LNCAP (cell line): ENCODE measurements at regions not wholly inside any gene's neighbourhood (a gene's known extent, or its start where the extent isn't known, plus 50 kb on each side); places are given as distances from the start of the nearest gene placed in this dataset.

Source experiments
- CTCF ChIP-seq: fragments of 450-650 bp; IDR thresholded peaks from 2 replicates; pipeline ENCODE4 v1.5.1; 2017; ENCODE audit warnings: mild to moderate bottlenecking

GRCh38 chr13:91017669-91018053 lies 329.8 kb upstream of the MIR17HG start:
- no peak; the same call in 1 of the 2 replicates for TF ChIP-seq CTCF

- no peak for TF ChIP-seq CTCF
These were observed 326.9 kb upstream of the MIR17HG start for GRCh38 chr13:91020461-91021034.

- no peak for TF ChIP-seq CTCF
These were observed 323.2 kb upstream of the MIR17HG start for GRCh38 chr13:91024157-91024792.

- no peak for TF ChIP-seq CTCF
These were observed 322.0 kb upstream of the MIR17HG start for GRCh38 chr13:91025442-91025841.

GRCh38 chr13:91031508-91031907 lies 316.0 kb upstream of the MIR17HG start:
- TF ChIP-seq CTCF = no peak

- no peak for TF ChIP-seq CTCF
These were observed 315.4 kb upstream of the MIR17HG start for GRCh38 chr13:91032104-91032503.

- no peak for TF ChIP-seq CTCF
These were observed 310.6 kb upstream of the MIR17HG start for GRCh38 chr13:91036886-91037285.

- TF ChIP-seq CTCF = no peak
These were observed 304.6 kb upstream of the MIR17HG start for GRCh38 chr13:91042870-91043269.
